Fibroblast of lung (primary cell): ENCODE measurements at regions not wholly inside any gene's neighbourhood (a gene's known extent, or its start where the extent isn't known, plus 50 kb on each side); places are given as distances from the start of the nearest gene placed in this dataset.

Experiments
- DNase-seq, 2 donors: peaks; one replicate each; pipeline versions ENCODE4 v3.0.0 to v3.0.0-alpha.2; 2010; ENCODE audit warnings: low read depth in 2 of 2
- H2AFZ ChIP-seq: 2 replicates; pipeline ENCODE4 v1.5.1; 2012; ENCODE audit warnings: low read length, control low read depth, inconsistent platforms
- H3K27ac ChIP-seq: 2 replicates; pipeline ENCODE4 v1.5.1; 2011; ENCODE audit warnings: low read length, control low read depth; ENCODE audit not compliant: insufficient read depth
- H3K27me3 ChIP-seq: 2 replicates; pipeline ENCODE4 v1.5.1; 2011; ENCODE audit warnings: mild to moderate bottlenecking, low read length; ENCODE audit not compliant: control insufficient read depth, insufficient read depth
- H3K36me3 ChIP-seq: 2 replicates; pipeline ENCODE4 v1.5.1; 2011; ENCODE audit warnings: low read length; ENCODE audit not compliant: control insufficient read depth, insufficient read depth
- H3K4me1 ChIP-seq: 2 replicates; pipeline ENCODE4 v1.5.1; 2011; ENCODE audit warnings: low read length; ENCODE audit not compliant: control insufficient read depth, insufficient read depth; ENCODE audit errors: extremely low read depth
- H3K4me2 ChIP-seq: 2 replicates; pipeline ENCODE4 v1.5.1; 2011; ENCODE audit warnings: low read length, control low read depth; ENCODE audit not compliant: insufficient read depth; ENCODE audit errors: extremely low read depth
- H3K4me3 ChIP-seq, 4 experiments: fragments of 200-600 bp in 1 of 4; sonication (generic) in 1 of 4; replicated peaks in 1 of 4; 2 replicates each; pipeline ENCODE4 v1.5.1; 2011 to 2016; ENCODE audit warnings: low read length in 4 of 4, low read depth in 3 of 4, mild to moderate bottlenecking in 3 of 4, control low read depth in 2 of 4, inconsistent platforms in 1 of 4, mixed read lengths in 1 of 4; ENCODE audit not compliant: insufficient read depth in 1 of 4; ENCODE audit errors: control extremely low read depth in 1 of 4
- H3K79me2 ChIP-seq: 2 replicates; pipeline ENCODE4 v1.5.1; 2012; ENCODE audit warnings: mild to moderate bottlenecking, low read length, inconsistent platforms; ENCODE audit not compliant: control insufficient read depth, insufficient read depth
- H3K9ac ChIP-seq: 2 replicates; pipeline ENCODE4 v1.5.1; 2011; ENCODE audit warnings: mild to moderate bottlenecking, low read length, control low read depth; ENCODE audit not compliant: insufficient read depth
- H3K9me3 ChIP-seq: 2 replicates; pipeline ENCODE4 v1.5.1; 2012; ENCODE audit warnings: low read depth, low read length; ENCODE audit not compliant: control insufficient read depth, insufficient read depth
- H4K20me1 ChIP-seq: 2 replicates; pipeline ENCODE4 v1.5.1; 2011; ENCODE audit warnings: low read length; ENCODE audit not compliant: control insufficient read depth, insufficient read depth; ENCODE audit errors: extremely low read depth
- EZH2 ChIP-seq: IDR thresholded peaks from 2 replicates; pipeline ENCODE4 v1.5.1; 2012; ENCODE audit warnings: low read length, control low read depth, mild to moderate bottlenecking; ENCODE audit errors: missing control alignments
- TF ChIP-seq, protein P1 (sequence below), 2 donors: IDR thresholded peaks in 1 of 2; conservative IDR thresholded peaks in 1 of 2; 1 replicate in 1 of 2; 2 replicates in 1 of 2; pipeline ENCODE4 v1.5.1; 2011 to 2012; ENCODE audit warnings: low read length in 2 of 2, control low read depth in 1 of 2, inconsistent platforms in 1 of 2, low read depth in 1 of 2, mild to moderate bottlenecking in 1 of 2

DNA sequence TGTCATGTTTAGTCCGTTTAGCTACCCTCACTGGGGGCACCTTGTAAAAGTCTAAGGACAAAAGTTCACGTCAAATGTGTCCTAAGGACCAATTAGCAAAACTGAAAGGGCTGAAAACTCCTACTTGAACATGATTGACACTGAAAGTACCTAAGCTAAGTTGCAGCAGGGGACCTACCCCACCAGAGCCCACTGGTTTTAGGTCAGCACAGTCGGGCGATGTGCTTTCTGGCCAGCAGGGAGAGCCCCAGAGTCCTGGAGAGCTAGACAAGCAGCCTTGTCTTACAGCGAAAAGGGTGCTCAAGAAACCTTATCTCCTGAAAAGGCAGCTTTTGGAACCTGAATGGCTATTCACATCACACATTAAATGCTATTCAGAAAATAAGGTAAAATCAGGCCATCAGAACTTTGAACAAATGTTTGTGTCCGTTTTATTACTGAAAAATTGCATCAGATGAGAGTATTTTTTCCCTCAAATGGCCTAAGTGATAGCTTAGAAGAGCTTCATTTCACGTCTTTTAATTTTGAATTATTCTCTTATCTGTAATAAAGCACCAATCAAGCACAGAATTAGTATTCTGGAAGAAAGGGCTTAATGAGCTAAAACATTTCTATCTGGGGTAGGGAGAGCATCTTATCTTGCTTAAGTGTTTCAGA lies 52.2 kb upstream of the MKI67 start:
- no peaks in the 10 kb centered on the region for H3K36me3 ChIP-seq
- peak; percentile 4 to 6 for DNase-seq

DNA sequence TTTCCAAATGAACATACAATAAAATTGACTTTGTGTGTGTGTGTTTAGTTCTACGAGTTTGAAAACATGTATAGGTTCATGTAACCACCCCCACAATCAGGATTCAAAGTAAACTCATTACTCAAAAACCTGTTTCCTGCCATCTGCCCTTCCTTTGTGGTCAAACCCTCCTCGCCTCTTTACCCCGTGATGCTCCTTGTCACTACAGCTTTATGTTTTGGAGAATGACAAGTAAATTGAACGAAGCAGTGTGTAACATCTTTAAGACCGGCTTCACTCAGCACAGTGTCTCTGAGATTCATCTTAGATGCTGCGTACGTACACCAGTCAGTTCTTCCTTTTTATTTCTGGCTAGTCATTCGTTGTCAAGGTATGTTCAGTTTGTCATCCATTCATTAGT lies 54.6 kb upstream of the MKI67 start:
- Histone ChIP-seq H3K4me2 (no peak overlapping the region), H3K27me3 (no peaks in the 10 kb centered on the region), H3K4me1 (no peaks in the 10 kb centered on the region), H3K9ac (no peak overlapping the region), H4K20me1 (no peaks in the 10 kb centered on the region), H3K36me3 (no peaks in the 10 kb centered on the region), H3K4me3 (no peak overlapping the region), H3K27ac (no peak overlapping the region), H3K9me3 (no peaks in the 10 kb centered on the region), H2AFZ (no peak overlapping the region), H3K79me2 (no peaks in the 10 kb centered on the region)
- no peak for TF ChIP-seq EZH2
- TF ChIP-seq, protein P1, sequence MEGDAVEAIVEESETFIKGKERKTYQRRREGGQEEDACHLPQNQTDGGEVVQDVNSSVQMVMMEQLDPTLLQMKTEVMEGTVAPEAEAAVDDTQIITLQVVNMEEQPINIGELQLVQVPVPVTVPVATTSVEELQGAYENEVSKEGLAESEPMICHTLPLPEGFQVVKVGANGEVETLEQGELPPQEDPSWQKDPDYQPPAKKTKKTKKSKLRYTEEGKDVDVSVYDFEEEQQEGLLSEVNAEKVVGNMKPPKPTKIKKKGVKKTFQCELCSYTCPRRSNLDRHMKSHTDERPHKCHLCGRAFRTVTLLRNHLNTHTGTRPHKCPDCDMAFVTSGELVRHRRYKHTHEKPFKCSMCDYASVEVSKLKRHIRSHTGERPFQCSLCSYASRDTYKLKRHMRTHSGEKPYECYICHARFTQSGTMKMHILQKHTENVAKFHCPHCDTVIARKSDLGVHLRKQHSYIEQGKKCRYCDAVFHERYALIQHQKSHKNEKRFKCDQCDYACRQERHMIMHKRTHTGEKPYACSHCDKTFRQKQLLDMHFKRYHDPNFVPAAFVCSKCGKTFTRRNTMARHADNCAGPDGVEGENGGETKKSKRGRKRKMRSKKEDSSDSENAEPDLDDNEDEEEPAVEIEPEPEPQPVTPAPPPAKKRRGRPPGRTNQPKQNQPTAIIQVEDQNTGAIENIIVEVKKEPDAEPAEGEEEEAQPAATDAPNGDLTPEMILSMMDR (conservative IDR thresholded peaks at IDR 0.05 in 1 of 2, IDR thresholded peaks at IDR 0.05 in 1 of 2; ENCODE audit: low read depth in 1 of 2, low read length in 2 of 2): no peak
- DNase-seq: no peak

More for the DNA sequence above, 52.2 kb upstream of the MKI67 start:
- Histone ChIP-seq H4K20me1 (no peaks in the 10 kb centered on the region), H3K27me3 (no peaks in the 10 kb centered on the region), H3K27ac (no peak overlapping the region), H3K4me3 (no peak overlapping the region), H3K9me3 (no peaks in the 10 kb centered on the region), H3K4me2 (no peak overlapping the region), H3K4me1 (no peaks in the 10 kb centered on the region), H3K9ac (no peak overlapping the region), H3K79me2 (no peaks in the 10 kb centered on the region), H2AFZ (no peak overlapping the region)
- TF ChIP-seq, protein P1 (conservative IDR thresholded peaks at IDR 0.05 in 1 of 2, IDR thresholded peaks at IDR 0.05 in 1 of 2; ENCODE audit: low read depth in 1 of 2, low read length in 2 of 2): peak; percentile 9 to 46
- TF ChIP-seq EZH2: no peak

DNA sequence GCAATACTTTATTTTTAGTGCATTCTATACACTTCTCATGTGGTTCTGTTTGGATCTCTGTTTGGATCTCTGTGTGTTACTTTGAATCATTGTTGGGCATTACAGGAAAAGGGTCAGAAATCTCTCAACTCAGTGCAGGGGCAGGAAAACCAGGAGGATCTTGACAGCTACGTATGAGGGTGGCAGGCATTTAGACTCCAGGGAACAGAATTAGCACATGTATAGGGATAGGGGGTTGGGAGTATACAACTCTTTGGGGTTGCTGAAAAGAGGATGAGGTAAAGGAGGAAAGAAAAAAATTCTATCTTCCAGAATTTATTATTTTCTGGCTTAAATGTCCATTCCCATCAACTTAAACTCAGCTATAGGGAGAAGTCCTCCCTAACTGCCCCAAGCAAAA lies 59.4 kb upstream of the MKI67 start:
- H2AFZ ChIP-seq: no peak overlapping the region
- no peaks in the 10 kb centered on the region for H3K4me1 ChIP-seq
- no peaks in the 10 kb centered on the region for H3K36me3 ChIP-seq
- no peak for TF ChIP-seq EZH2
- TF ChIP-seq, protein P1 (conservative IDR thresholded peaks at IDR 0.05 in 1 of 2, IDR thresholded peaks at IDR 0.05 in 1 of 2; ENCODE audit: low read depth in 1 of 2, low read length in 2 of 2): no peak
- no peaks in the 10 kb centered on the region for H3K79me2 ChIP-seq
- no peak overlapping the region for H3K9ac ChIP-seq
- no peak overlapping the region for H3K4me3 ChIP-seq
- H3K4me2 ChIP-seq: no peak overlapping the region
- H4K20me1 ChIP-seq: no peaks in the 10 kb centered on the region
- no peak for DNase-seq
- H3K27ac ChIP-seq: no peak overlapping the region
- H3K9me3 ChIP-seq: no peaks in the 10 kb centered on the region
- H3K27me3 ChIP-seq: no peaks in the 10 kb centered on the region
